ENCODE measurements at regions not wholly inside any gene's neighbourhood (a gene's known extent, or its start where the extent isn't known, plus 50 kb on each side); places are given as distances from the start of the nearest gene placed in this dataset.
"Not testable (repeated sequence)": the region's sequence is repeated elsewhere in the genome, so short reads cannot be mapped to it uniquely, and the experiment has no call there.

DNA sequence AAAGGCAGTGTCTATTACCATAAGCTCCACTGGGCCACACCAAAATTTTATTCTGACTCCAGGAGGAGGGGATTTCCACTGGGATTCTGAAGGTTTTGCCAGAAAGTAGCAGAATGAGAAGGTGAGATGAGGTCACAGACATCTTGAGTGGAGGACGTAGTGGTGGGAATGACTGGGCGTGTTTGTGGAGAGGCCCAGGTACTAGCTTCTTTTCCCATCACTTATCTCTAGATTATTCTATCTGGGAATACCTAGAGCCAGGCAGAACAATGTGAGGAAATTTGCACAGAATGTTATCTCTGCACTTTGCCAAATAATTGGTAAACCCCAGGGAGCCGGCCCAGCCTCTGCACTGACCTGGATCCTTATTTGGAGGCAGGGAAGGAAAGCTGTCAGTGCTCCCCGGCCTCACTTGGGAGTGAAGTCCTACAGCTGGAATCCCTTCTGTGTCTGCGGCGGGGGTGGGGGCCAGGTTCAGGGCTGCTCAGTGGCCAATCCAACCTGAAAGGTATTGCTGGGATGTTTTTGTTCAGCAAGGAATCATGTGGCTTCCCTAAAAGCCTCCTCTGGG lies 129.4 kb downstream of the C12orf75 start:
- DNase-seq = no peak

DNA sequence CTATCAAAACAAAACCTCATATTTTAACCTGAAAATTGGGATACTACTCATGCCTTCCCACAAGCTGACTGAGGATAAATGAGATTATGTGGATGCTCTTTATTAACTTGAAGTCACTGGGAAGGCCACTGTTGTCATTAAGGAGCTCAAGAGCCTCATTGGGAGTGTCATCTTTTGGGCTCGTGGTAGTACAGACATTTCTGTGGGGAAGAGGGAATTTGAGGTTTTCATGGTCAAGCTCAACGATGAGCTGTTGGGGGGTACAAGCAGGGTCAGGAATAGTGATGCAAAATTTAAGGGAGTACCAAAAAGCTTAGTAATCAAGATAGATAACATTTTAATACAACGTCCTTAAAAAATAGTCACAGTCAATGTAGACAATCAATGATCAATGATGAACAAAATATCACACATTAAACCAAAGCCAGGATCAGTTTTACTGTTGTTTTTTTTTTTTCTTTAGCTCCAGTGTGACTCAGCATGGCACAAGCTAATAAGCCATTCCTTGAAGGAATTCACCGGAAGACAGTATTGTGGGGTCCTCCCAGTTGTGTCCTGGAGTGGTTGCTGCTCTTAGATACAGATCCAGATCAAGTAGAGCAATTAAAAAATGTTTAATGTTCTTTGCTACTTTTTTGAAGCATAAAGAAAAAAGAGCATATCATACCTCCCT lies 130.9 kb downstream of the C12orf75 start:
- peak; percentile 64 for DNase-seq

DNA sequence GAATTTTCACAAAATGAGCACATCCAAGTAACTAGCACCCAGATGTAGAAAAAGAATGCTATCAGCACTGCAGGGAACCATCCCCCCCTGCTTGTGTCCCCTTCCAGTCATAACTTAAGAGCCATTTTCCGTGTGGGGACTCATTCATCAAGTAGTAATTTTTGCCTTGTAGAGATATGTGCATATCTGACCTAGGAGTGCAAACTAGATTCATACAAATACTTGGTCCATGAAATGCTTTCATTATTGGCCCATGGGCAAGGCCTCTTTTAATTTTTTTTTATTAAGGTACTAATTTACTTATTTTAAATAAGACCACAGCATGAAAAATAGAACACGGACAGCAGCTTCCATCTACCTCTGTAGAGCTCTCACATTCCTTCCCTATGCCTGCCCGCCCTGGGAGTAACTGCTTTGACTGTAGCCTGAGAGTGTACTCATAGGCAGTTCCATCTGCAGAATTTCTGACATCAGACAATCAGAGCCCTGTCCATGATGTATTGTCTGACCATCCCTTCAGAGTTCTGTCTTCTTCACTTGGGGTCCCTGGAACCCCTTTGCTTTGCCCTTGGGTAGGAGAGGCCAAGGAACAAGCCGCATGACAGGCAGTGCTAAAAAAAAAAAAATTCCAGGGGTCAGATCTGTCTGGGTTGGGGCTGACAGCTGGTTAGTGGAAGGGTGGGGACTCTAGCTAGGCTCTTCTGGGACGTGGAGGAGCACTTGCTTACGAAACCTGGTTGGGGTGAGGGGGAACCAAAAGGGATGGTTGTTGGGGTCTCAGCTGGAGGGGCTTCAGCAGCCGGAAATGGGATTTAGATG lies 131.7 kb downstream of the C12orf75 start:
- DNase-seq = no peak

DNA sequence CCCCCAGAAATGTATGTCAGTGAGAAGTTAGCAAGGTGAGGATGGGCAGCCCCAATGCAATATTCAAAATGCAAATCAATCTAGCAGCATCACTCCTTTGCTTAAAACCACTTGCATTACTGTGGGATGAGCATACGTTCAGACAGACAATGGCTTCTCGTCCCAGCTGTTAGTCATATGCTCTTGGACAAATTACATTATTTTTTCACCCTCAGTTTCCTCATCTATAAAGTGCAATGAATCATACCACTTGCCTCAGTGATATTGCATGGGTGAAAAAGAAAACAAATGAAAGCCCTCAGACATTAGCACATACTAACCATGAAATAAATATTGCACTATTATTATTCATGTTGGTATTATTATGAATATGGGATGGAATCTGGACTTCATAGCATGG lies 132.3 kb downstream of the C12orf75 start:
- peak; percentile 88 for DNase-seq

DNA sequence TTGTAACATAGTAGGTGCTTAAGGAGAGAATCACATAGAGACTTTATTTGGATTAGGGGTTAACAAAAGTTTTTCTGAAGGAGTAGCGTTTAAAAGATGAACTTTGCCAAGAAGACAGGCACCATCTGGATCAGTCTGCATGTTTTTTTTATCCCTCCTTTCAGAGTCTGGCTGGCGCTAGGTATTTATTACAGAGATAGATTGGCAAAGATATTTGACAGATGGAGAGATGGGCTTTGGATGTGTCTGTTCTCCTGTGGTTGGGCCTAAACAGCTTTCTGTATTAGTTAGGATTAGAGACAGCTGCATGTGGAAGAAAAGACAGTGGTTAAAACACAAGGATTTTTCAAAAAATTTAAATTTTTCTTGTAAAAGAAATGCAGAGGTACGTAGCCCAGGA lies 133.9 kb downstream of the C12orf75 start:
- DNase-seq = no peak

DNA sequence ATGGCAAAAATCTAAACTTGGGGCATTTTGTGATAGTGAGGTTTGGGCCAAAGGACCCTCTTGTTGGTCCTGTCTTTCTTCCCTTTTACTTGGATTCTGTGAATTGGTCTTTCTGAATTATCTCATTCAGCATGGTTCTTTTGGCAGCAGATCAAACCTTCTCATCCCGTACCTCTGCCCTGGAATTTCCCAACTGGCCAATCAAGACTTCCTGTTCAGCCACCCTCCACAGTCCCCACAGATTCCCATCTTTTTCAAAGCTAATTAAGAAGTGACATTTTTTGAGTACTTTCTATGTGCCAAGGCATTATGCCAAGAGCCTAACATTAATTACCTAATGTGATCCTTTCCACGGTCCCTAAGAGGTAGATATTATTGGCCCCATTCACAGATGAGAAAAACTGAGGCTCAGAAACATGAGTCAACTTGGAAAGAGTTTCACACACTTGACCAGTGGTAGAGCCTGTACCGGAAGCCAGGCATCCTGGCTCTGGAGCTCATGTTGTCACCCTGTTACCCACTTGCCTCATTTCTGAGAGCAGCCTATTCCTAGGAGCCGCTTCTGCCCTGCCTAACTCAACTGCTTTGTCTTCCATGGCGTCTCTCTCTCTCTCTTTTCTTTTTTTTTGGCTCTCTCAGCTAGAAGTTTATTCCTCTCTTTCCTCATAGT lies 135.9 kb downstream of the C12orf75 start:
- DNase-seq = no peak

DNA sequence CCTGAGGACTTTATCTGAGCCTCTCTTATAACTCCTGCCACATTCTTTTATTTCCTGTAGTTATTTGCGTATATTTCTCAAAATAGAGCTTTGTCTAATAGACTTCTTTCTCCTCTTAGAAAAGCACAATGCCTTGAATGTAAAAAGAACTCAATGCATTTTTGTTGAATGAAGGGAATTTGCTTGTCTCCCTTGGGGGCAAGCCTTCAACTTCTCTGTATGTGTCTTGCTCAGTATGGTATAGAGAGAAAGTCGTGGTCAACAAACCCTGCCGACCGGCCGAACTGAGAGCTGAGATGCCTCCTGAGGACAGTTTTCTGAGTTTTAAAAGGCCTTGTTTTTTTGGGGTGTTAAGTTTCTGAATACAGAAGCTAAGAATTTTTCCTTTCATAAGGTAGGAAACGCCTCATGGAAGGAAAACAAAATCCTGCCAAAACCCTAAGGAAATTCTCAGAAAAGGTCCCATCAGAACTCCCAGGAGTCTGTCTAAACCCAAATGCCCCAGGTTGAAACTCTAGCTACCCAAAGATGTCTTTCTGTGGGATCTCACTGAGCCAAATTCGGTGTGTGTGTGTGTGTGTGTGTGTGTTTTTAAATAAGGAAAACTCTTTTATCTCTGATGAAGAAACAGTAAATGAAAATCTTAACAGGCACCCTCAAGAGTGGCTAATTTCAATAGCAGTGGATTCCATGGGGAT lies 136.6 kb downstream of the C12orf75 start:
- no peak for DNase-seq

DNA sequence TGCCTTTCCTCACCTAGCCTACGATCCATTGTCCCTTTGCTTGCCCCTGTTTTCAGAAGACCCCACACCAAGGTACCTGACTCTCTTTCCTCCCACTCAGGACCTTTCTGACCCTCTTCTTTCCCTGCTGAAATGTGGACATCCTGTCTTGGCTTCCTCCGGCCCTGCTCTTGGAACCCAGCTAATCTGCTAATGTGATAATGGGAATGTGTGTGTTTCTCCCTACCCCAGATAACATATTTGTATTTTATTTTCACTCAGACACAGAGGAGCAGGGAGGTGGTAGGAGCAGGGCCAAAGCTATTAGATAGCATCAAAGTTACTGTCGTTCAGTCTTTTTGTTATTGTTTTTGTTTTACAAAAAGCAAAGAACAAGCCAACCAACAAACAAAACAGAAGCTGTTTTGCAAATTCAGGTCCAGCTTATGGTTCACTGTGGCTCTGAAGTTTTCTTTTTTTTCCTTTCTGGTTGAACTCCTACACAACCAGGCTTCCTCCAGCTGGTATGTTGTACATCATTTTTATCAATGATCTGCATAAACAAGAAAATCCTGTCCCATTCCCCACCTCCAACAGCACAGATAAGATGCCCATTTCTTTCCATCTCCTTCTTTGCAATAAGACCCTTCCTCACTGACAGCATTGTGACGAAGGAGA lies 137.3 kb downstream of the C12orf75 start:
- no peak for DNase-seq

DNA sequence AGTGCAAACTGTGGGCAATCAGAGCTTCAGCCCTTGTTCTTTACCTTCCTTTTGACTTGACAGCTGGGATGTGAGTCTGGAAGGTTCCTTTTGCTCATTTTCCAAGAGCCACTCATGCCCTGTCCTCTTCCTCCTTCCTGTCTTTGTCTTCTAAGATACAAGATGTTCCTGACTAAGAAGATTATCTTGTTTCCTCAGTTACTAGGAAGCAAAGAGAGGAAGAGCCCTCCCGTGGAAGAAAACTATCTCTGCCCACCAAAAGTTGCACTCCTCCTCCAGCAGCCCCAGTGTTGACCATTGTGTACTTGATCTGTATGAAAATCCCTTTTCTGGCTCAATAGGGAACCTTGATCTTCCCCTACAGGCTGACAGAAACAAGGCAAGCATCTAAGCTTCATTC lies 138.0 kb downstream of the C12orf75 start:
- DNase-seq = no peak

DNA sequence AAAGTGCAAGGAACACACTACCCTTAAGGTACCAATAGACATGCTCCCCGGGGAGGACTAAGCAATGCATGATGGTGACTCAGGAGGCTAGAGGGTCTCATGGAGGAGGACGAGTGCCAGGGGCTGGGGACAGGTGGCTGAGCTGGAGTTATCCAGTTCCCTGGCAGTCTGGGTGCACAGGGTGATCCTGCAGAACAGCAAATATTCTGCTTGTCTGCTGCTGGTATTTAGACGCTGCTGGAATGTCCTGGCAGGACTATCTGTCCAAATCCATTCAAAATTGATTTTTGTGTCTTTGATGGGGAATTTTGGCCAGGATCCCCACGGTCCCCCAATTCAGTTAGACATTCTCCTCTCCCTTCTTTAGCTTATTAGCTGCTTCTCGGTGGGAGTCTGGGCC lies 138.7 kb downstream of the C12orf75 start:
- DNase-seq = no peak

DNA sequence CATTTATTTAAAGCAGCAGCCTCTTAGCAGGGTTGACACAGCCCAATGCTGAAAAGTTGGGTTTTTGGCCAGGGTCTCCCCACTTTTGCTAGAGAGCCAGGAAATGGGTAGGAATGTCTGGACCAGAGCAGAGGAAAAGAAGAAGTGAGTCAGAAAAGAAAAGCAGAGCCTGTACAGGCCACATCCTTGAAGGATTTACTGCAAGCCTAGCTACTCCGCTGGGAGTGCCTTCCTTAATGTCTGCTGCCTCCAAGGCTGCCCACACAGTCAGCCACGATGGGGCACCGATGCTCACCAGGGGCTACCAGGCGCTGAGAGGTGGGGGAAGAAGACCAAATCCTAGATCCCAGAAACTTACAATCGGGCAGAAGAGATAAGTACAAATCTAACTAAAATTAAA lies 139.2 kb downstream of the C12orf75 start:
- DNase-seq = no peak

DNA sequence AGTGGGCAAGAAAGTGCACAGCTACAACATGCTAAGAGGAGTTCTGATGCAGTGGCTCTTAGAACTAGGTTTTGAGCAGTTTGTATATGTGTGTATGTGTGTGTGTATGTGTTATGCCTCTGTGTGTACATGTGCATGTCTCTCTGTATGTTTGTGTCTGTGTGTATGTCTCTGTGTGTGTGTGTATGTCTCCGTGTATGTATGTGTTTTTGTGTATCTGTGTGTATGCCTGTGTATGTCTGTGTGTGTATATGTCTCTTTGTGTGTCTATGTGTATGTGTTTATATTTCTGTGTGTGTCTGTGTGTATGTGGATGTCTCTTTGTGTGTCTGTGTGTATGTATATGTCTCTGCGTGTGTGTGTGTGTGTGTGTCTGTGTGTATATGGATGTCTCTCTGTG lies 139.6 kb downstream of the C12orf75 start:
- DNase-seq = no peak

DNA sequence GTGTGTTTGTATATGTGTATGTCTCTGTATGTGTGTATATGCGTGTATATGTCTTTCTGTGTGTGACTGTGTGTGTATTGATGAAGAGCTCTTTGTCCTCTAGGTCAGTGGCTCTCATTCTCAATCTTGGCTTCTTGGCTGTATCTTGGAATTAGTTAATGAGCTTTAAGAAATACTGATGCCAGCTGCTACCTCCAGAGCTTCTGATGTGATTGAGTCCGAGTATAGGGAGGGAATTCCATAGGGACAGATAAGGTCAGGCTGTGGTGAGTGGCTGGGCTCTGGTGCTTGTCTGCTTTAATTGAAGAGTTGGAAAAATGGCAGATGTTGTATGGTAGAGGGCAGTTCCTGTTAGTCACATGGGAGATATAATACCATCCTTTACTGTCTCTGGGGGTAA lies 140.1 kb downstream of the C12orf75 start:
- no peak for DNase-seq

DNA sequence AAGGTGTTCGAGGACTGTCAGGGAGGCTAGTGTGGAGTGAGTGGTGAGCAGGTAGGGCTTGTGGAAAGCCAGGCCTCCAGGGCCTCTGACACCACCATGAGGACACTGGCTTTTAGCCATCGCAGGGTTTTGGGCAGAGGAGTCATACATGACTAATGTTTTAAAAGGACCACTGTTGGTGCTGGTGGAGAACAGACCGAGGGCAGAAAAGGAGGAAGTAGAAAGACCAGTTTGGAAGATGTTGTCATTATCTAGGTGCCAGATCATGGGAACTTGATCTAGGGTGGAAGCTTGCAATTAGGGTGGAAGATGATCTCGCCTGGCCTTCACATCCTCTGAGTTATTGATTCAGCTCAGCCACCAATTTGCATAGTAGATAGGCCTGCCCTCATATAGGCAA lies 144.2 kb downstream of the C12orf75 start:
- peak; percentile 63 for DNase-seq

DNA sequence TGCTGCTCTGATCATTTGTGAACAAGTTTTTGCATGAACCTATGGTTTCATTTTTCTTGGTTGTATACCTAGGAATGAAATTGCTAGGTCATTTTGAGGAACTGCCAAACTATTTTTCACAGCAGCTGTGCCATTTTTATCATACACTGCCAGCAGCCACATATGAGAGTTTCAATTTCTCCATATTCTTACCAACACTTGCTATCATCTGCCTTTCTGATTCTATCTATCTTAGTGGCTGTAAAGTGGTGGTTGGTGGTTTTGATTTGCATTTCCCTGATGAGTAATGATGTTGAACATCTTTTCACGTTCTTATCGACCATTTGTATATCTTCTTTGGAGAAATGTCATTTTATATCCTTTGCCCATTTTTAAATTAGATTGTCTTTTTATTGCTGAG lies 146.1 kb downstream of the C12orf75 start:
- no peak for DNase-seq

DNA sequence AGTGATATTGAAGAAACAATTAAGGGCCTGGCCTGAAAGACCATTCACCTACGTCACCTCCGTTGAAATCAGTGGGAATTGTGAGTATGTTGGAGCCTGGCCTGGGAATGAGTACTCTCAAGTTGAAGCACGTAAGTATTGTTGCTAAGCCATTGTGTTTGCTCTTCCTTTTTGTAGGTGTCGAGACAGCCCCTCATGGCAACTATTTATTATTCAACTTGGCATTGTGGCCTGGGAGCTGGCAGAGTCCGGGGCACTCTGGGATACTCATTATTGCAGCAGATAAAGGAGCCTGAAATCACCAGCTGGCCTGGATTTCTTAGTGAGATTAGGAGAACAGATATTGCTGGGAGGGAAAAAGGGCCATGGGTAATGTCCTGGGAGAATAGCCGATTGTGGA lies 147.4 kb downstream of the C12orf75 start:
- no peak for DNase-seq

DNA sequence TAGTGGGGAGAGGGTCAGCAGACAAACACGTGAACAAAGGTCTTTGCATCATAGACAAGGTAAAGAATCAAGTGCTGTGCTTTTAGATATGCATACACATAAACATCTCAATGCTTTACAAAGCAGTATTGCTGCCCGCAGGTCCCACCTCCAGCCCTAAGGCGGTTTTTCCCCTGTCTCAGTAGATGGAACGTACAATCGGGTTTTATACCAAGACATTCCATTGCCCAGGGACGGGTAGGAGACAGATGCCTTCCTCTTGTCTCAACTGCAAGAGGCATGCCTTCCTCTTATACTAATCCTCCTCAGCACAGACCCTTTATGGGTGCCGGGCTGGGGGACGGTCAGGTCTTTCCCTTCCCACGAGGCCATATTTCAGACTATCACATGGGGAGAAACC lies 148.3 kb downstream of the C12orf75 start:
- not testable (repeated sequence) for DNase-seq

DNA sequence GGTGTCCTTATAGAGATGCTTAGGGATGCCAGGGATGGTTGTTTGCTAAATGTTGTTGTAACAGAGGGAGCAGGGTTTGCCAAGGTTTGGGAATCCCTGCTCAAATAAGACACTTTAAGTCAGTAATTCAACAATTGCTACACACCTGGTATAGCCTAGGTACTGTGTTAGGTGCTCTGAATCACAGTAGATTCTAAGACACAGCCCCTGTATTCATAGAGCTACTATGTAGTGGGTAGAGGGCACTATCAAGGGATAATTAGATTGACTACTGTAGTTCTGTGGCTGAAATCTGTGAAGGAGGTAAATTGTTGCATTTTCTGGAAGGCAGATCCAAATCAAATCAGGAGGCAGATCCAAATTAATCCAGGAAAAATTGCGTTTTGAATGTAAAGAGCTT lies 149.2 kb downstream of the C12orf75 start:
- DNase-seq = no peak

DNA sequence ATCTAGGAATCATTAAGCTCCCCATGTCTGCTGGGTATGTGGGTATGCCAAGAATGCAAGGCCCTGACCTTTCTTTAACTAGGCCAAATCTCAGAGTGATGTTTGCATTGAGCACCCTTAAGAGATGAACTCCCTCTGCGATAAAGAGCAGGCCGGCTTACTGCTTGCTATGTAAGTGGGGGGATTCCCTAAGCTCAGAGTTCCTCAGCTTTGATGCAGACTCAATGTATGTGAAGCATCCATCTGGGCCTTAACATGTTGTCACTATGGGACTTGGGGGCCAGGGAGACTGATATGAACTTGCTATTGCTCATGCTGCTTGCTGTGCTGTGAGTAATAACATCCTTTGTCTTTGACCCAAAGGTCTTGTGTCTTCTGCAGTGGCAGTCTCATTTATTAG lies 149.7 kb downstream of the C12orf75 start:
- peak; percentile 45 for DNase-seq

DNA sequence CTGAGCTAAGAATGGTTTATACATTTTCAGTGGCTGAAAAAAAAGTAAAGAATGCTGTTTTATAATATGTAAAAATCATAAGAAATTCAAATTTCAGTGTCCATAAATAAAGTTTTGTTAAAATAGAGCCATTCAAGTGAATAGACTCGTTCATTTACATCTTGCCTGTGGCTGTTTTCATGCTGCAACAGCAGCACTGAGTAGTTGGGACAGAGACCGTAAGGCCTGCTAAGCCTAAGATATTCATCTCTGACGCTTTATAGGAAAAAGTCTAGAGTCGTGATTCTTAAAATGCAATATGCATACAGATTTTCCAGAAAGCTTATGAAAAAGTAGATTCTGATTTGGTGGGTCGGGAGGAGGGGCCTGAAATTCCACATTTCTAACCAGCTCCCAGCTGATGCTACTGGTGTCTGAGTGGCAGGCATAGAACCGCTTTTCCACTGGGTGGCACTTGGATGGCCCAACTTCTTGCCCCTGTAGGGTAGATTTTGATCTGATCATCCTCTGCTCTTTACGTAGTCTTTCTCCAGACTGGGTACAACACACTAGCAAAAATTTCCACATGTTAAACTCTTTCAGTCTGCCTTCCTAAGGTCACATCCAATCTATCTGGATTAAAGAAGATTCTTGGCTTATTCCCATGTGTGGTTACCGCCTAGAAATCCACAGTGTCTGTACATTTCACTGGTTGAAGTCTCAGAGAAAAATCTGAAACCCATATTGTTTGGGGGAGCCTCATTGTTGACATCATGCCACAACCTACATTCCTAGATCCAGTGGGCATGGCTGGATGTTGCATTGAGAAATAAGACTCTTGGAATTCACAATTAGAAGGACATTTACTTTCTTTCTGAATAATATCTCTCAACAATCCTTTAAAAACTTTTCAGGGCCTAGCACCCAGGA lies 151.2 kb downstream of the C12orf75 start:
- DNase-seq = no peak

DNA sequence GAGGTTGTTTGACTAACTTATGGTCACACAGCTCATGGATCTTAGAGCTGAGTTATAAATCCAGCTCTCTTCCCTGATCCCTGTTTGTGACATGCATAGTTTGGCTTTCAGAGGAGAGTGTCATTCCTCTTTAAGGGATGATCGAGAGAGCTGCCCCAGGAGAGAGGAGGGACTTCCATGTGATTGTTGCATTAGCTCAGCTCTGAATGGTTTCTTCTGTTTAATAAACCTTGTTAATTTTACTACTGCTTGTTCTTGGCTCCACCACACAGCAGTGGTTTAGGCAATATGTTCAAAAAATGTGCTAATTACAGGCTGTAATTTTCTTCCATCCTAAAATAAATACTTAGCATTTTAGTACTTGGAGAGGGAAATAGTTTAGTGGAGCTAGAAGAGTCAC lies 152.5 kb downstream of the C12orf75 start:
- DNase-seq = no peak
